Breast epithelium (tissue), 3 donors: ENCODE measurements at regions not wholly inside any gene's neighbourhood (a gene's known extent, or its start where the extent isn't known, plus 50 kb on each side); places are given as distances from the start of the nearest gene placed in this dataset.

Source experiments
- CTCF ChIP-seq, 3 donors: fragments of 450-650 bp; IDR thresholded peaks; one replicate each; pipeline ENCODE4 v1.5.1; 2016 to 2017; ENCODE audit warnings: antibody characterized with exemption in 3 of 3, mild to moderate bottlenecking in 3 of 3, moderate library complexity in 3 of 3
- POLR2A ChIP-seq: fragments of 450-650 bp; IDR thresholded peaks from one replicate; pipeline ENCODE4 v1.6.1; 2016; ENCODE audit warnings: antibody characterized with exemption, mild to moderate bottlenecking, moderate library complexity

- TF ChIP-seq CTCF (IDR thresholded peaks at IDR 0.05): no peak
- TF ChIP-seq POLR2A: no peak
These were observed 52.0 kb upstream of the NTF3 start for GRCh38 chr12:5379749-5380496.
